HTR-8/SVneo (cell line): ENCODE measurements at regions not wholly inside any gene's neighbourhood (a gene's known extent, or its start where the extent isn't known, plus 50 kb on each side); places are given as distances from the start of the nearest gene placed in this dataset.

Experiments
- DNase-seq: peaks from one replicate; pipeline ENCODE4 v3.0.0; 2011; ENCODE audit warnings: low spot score, mixed read lengths; ENCODE audit not compliant: insufficient read length
- FAIRE-seq: peaks from 2 replicates; lab custom pipeline; 2011; peaks lifted over from hg19 to GRCh38; lab: Jason Lieb, UNC

DNA sequence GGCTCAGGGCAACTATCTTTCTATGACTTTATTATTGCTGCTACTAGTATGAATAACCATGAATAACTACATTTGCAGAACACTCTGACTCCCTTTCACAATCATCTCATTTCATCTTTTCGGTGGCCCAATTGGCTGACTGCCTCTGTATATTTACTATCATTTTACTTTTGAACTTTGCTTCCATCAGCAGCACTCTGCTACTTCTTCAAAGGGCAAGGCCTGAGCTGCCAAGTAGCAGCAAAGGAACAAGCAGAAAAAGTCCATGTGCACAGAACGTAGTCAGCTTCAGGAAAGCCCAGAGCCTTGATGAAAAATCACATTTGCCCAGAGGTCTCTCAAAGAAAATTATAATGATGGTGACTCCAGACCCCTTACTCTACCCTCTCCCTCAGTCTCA, 214.5 kb upstream of the PUM3 start:
- no peak for FAIRE-seq
- DNase-seq: no peak

DNA sequence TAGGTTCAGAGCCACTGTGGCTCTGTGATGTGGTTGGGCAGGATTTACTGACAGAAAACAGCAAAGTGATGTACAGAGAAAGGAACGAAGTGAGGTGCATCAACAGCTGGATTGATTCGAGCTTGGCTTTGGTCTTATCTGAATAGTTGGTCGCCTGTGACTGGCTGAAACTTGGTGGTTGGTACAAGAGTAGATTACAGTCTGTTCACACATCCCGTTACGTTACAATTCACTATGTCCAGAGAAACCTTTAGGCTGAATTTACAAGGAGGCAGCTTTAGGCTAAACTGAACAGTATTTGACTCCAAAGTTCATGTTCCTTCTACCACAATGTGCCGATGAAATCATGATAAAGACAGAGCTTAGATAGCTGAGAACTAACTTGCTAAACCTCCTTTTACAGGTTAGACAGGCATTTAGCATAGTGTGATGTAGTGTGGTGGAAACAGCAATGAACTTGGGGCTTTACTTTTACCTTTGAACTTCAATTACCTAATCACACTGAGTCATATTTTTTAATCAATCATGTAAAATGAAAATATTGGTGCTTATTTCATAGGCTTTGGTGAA, 210.2 kb upstream of the PUM3 start:
- DNase-seq (no peak), FAIRE-seq (no peak)

DNA sequence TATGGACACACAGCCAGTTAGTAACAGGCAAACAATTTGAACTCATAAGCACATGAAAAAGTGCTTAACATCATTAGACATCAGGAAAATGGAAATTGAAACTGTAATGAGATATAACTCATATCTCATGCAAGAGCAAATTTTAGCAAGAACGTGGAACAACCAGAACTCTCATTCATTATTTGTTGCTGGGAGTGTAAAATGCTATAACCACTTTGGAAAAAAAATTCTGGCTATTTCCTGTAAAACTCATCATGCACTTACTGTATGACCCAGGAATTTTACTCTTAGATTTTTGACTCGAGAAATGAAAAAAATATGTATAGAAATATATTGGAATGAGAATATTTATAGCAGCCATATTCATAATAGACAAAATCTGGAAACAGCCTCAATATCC, 205.7 kb upstream of the PUM3 start:
- no peak for DNase-seq
- FAIRE-seq: no peak

DNA sequence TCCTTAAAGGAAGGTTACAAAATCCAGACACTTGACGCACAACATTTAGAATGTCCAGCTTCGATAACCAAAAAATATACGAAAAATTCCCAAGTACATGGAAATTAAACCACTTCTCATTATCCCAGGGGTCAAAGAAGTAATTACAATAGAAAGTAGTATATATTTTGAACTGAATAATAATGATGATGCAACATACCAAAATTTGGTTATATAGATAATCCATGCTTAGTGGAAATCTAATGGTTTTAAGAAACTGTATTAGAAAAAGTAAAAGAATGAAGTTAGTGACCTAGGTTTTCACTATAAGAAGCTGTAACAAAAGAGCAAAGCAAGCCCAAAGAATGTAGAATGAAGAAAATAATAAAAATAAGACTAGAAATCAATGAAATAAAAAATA, 204.0 kb upstream of the PUM3 start:
- FAIRE-seq (no peak), DNase-seq (no peak)

DNA sequence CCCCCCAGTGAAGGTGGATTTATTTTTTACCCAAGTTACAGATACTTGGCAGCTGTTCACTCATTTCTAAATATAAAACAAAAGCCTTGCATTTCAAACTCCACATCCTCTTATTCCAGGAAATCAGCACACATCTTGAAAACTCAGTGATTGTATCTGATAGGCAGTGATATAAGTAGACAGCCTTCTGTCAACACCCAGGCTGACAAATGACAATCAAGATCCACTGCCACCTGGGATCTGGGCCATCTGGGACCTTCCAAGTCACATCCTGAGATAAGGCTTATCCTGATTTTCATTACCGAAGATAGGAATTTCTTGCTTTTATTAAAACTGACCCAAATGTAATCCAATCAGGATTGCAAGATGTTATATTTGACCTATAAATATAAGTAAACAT, 201.3 kb upstream of the PUM3 start:
- FAIRE-seq (no peak), DNase-seq (no peak)

DNA sequence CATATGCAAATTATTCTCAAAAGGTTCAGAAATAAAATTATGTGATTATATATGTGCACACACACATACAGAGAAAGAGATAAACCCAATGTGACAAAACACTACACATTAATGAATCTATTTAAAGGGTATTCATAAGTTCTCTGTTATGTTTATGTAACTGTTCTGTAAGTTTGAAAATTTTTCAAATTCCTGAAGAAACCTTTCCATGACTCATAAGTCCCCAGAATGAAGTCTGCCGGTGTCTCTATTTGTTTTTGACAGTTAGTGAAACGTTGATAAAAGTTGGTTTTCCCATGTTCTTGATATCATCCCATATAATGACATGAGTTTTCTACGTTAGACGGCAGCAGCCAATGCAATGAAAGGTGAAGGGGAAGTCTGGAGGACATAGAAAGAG, 199.5 kb upstream of the PUM3 start:
- DNase-seq (peak; percentile 9), FAIRE-seq (no peak)

DNA sequence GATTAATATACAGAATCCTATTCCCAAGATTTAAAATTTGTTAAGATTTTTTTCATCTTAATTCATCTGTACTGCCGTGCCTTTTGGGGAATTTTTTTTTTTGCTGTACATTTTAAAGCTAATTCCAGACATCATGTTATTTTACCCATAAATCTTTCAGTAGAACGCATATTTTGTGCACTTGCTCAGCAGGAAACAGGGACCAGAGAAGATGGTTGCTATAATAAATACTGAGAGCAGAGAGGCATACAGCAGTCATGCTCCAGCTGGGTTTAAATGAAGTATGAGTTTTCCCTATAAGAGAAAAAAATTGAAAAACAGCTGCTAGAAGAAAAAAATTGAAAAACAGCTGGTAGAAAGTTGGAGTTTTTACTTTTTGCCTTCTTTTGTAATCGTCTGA, 196.9 kb upstream of the PUM3 start:
- no peak for FAIRE-seq
- peak; percentile 14 for DNase-seq

DNA sequence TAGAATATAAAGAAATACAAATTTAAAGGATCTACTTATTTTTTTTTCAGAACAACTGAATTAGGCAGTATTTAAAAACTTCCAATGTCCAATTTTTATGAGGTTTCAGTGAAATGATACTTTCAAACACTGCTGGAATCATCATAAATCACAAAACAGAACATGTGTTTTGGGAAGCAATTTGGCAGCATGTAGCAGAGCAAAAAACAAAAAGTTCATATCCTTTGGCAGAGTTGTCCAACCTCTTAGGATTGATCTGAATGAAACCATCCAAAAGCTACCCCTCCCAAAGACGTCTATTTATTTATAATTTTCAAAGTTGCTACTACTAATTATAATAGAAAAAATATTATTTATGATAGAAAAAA, 192.4 kb upstream of the PUM3 start:
- DNase-seq (no peak), FAIRE-seq (no peak)

DNA sequence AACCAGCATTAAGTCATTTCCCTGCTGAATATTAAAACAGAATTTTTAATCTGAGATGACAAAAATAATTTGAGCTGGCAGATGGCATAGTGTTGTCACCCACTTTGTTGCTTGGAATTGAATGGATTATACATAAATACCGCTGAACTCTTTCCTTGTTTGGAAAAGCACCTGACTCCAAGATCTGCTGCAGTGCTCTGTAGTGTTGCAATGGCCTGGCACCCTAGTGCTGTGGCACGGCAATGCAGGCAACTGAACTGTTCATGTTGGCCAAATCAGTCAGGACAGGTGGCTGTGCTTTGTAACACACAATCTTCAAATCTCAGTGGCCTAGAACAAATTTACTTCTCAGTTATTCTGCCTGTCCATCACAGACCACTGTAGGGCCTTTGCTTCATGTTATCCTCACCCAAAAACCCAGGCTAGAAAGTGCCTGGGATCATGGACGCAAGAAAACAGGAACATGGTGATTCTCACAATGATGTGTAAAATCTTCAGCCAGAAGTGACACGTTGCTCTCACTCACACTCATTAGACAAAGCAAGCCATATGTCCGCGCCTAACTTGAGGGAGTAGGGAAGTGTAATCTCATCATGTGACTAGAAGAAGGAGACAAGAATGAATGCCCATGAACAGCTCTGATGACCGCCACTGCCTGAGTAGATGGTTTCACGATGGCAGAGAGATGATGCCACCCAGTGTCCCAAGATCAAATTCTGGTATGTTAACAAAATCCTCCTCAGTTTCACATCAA, 191.9 kb upstream of the PUM3 start:
- no peak for FAIRE-seq
- DNase-seq: no peak

DNA sequence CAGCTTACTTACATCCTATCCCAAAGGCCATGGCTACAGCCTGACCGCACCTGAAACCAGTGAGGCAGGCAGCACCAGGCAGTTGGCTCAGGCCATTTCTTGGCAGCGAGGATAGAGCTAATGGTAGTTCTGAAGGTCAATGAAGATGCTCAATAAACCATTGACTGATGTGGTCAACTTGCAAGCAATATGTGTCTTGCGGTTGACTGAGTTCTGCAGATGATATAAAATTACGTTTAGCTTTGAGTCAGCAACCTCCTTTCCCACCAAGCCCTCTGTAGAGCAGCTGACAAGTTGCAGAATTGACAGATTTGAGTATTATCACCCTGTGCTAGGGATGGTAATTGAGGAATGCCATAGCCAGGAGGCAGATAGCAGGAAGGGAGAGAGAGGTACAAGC, 189.0 kb upstream of the PUM3 start:
- FAIRE-seq: no peak

DNA sequence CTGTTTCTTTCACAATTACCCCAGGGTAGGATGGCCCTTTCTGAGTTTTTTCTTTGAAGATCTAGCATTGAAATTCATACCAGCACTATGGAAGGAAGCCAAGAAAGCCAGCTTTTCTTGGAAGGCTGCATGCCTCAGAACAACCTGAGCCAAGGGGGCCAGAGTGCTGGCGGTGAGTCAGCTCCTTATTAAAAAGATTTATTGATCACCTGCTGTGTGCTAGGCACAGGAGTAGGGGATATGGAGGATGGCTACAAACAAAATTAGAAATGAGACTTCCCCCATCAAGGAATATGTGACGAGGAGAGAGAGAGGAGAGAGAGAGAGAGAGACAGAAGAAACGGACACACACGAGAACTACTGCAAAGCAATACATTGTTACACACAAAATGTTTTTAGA, 184.6 kb upstream of the PUM3 start:
- DNase-seq (peak; percentile 9), FAIRE-seq (no peak)

More for the DNA sequence above, 189.0 kb upstream of the PUM3 start:
- DNase-seq: no peak

DNA sequence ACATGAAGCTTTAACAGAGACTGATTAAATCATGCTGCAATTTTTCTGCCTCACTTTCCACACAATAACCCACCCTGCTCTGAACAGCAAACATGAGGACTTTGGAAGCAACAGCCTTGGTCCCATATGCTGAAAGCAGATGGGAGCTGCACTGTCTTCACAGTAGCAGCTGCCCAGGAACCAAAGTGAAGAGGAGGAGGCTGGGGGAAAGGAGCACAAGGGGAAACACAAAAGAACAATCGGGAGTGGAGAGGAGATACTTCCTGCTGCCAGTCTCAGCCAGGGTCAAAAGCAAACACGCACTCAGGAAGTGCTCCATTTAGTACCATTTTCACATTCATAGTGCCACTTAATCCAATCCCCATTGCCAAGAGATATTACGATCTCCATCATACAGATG, 183.3 kb upstream of the PUM3 start:
- no peak for DNase-seq
- FAIRE-seq: no peak

DNA sequence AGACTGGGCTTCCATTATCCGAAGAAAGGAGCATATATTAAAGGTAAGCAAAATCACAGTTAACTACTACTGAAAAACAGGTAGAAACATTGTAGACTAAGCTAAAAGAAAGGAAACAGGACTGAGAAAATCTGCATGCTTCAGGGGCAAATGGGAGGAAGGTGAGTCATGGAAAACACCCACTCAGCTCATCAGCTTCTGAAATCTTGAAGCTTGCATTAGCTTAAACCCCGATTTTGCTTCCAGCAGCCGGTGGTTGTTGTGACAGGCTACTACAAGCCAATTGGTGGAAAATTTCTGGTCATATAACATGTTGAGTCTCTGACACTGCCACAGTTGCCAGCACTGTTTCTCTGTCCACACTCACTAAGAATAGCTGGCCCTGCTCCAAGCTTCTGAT, 179.6 kb upstream of the PUM3 start:
- no peak for FAIRE-seq

DNA sequence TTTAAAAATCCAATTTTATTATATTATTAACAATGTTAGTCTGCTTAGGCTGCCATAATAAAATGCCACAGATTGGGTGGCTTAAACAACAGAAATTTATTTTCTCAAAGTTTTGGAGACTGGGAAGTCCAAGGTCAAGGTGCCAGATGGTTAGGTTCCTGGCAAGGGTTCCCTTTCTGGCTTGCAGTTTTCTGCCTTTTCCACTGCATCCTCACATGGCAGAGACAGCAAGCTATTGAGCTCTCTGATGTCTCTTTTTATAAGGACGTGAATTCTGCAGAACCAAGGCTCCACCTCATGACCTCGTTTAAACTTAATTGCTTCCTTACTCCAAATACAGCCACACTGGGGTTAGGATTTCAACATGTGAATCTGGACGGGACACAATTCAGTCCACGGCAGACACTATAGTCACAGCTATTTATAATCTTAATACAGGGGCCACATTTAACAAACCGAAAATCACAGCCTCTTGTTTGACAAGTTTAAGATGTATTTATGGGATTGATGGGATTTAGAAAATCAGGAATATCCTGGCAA, 174.9 kb upstream of the PUM3 start:
- DNase-seq (no peak), FAIRE-seq (no peak)

More for the DNA sequence above, 179.6 kb upstream of the PUM3 start:
- no peak for DNase-seq

DNA sequence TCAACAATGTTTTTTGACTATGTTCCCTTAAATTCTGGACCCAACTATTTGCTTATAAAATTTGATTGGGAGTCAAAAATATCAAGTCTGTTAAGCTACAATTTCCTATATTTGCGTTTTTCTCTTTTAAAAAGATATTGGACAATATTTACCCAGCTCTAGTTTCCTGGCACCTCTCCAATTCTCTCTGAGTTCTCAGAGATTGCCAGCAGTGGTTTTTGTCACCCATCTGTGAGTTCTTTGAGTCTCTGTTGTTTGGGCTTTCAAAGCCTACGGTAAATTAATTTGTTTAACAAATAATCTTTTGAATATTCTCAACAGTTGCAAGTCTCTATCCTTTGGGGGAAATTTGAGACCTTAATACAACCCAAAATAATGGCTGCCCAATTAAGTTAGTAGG, 174.2 kb upstream of the PUM3 start:
- DNase-seq: no peak

DNA sequence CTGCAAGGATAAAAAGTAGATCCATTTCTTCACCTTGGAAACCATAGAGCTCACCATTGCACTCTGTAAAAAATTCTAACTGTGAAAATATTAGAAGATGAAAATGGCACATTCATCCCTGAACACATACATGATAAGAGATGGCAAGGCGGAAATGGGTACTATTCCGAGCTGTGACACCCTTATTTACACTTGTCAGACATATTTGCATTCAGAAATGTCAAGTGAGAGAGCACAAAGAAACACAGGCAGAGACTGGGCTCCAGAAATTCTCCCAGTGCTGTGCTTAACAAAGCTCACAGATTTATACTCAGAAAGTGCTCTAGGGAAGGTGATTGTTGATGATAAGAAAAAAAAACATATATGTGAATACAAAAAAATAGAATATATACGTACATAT, 170.3 kb upstream of the PUM3 start:
- FAIRE-seq: no peak
- no peak for DNase-seq

More for the DNA sequence above, 174.2 kb upstream of the PUM3 start:
- no peak for FAIRE-seq

DNA sequence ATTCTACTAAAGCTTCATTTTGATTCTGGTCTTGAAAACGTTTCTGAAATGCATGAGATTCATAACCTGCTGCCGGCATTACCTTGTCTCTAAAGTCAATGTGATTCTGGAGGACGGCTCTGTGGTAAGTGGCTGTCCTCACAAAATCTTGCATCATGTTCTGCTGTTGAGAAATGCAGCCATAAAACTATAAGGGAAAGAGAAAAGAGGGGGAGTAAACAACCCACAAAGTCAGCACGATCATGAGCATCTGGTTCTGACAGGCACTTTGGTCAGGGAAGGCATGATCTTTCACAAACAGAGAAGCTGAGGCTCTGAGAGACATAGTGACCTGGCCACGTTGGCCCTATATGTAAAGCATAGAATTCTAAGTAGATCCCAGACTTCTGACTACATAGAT, 168.9 kb upstream of the PUM3 start:
- DNase-seq: no peak
- no peak for FAIRE-seq

DNA sequence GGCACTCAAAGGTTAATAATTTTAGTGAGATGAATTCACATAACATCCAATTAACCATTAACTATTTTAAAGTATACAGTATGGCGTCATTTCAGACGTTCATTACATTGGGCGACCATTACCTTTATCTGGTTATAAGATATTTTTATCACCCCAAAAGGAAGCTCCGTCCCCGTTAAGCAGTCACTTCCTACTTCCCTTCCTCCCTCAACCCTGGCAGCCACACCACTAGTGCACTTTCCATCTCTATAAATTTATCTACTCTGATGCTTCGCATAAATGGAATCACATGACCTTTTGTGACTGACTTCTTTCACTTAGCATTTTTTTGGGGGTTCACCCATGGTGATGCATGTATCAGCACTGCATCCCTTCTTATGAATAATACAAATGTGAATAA, 168.3 kb upstream of the PUM3 start:
- FAIRE-seq (no peak), DNase-seq (no peak)

DNA sequence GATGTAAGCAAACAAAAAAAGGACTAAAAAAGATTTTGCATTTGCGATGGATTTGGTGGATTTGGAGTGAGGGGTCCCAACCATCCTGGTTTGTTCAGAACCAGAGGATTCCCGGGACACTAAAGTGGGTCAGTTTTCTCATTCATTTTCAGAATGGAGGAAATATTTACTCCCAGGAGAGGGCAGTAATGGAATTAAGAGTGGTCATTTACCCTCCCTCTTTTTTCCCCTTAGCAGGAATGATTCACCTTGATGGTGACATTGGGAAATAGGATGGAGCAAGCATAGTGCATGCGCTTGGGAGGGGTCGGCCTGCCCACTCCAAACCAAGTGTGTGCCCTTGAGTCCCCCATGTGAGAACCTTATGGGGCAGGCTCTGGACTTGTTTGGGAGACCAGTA, 164.2 kb upstream of the PUM3 start:
- DNase-seq: peak; percentile 19
- FAIRE-seq: no peak

DNA sequence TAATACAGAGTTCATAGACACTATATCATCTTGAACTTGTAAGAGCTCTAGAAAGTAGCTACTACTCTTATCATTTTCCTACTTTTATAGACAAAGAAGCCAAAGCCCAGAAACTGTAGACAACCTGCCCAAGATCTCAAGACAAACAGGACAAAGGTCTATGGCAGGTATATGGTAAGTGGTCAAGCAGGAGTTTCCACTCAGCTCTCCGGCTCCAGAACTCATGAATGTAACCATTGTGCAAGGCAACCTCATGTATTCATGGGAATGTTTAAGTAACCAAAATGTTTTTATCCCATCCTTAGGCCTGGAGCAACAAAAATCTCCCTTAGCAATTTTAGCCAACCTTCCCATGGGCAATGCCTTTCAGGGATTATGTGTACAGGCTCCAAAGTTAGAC, 163.4 kb upstream of the PUM3 start:
- no peak for FAIRE-seq
- no peak for DNase-seq

DNA sequence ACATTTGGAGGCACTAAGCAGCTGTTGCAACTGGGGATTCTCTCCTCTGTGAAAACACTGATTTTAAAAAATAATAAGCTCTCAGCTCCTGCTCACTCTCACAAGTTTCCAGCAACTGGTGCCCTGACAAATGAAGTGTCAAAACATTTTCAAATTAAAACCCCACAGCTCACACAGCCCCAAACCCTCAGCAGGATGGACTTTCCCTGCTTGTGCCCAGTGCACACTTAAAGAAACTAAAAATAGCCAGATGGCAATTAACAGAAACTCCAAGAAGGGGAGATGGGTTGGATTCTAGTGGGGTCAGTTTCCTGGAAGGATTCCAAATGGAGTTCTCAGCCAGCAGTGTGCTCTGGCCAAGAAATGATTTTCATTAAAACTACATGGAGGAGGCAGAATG, 163.0 kb upstream of the PUM3 start:
- no peak for FAIRE-seq
- DNase-seq: no peak

DNA sequence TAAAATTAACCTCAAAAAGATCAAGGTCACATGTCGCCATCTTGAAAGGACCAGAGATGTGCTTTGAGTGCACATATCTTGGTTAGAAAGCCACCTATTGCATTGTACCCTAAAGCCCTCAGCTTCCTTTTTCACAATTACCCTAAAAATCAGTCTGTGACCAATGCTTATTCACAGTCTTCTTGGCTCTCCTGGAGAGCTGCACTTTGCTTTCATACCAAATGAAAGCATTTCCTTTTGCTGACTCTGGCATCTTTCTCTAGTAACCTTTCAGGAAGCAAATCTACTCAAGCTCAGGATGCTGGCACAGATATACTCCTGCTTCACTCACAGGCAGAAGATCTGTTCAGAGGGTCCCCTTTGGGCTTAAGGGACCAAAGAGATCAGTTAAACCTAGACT, 160.7 kb upstream of the PUM3 start:
- DNase-seq (no peak), FAIRE-seq (no peak)
